ENCODE measurements at regions not wholly inside any gene's neighbourhood (a gene's known extent, or its start where the extent isn't known, plus 50 kb on each side); places are given as distances from the start of the nearest gene placed in this dataset.
"Not testable (repeated sequence)": the region's sequence is repeated elsewhere in the genome, so short reads cannot be mapped to it uniquely, and the experiment has no call there.

- DNase-seq: no peak
Measured at GRCh38 chr5:124206540-124206939, 539.9 kb downstream of the ZNF608 start.

- DNase-seq: no peak
Measured at GRCh38 chr5:124203303-124203702, 543.1 kb downstream of the ZNF608 start.

GRCh38 chr5:124200381-124200780 lies 546.1 kb downstream of the ZNF608 start:
- DNase-seq: no peak

- DNase-seq: no peak
Measured at GRCh38 chr5:124199893-124200292, 546.5 kb downstream of the ZNF608 start.

- no peak for DNase-seq
Measured at GRCh38 chr5:124195411-124195810, 551.0 kb downstream of the ZNF608 start.

GRCh38 chr5:124194282-124194681 lies 552.2 kb downstream of the ZNF608 start:
- DNase-seq: no peak

GRCh38 chr5:124193371-124193789 lies 553.1 kb downstream of the ZNF608 start:
- DNase-seq: no peak

- no peak for DNase-seq
Measured at GRCh38 chr5:124192716-124193115, 553.7 kb downstream of the ZNF608 start.

GRCh38 chr5:124185716-124186115 lies 560.7 kb downstream of the ZNF608 start:
- no peak for DNase-seq

GRCh38 chr5:124182133-124182532 lies 564.3 kb downstream of the ZNF608 start:
- DNase-seq: no peak

- DNase-seq: no peak
Measured at GRCh38 chr5:124180875-124181461, 565.5 kb downstream of the ZNF608 start.

- DNase-seq: no peak
Measured at GRCh38 chr5:124180299-124180874, 566.1 kb downstream of the ZNF608 start.

GRCh38 chr5:124179819-124180218 lies 566.6 kb downstream of the ZNF608 start:
- DNase-seq: no peak

GRCh38 chr5:124178050-124178449 lies 568.4 kb downstream of the ZNF608 start:
- no peak for DNase-seq

GRCh38 chr5:124176692-124177091 lies 569.7 kb downstream of the ZNF608 start:
- DNase-seq: no peak

- DNase-seq: no peak
Measured at GRCh38 chr5:124173386-124173785, 573.1 kb downstream of the ZNF608 start.

GRCh38 chr5:124172389-124173003 lies 573.9 kb downstream of the ZNF608 start:
- no peak for DNase-seq

GRCh38 chr5:124168093-124168492 lies 578.3 kb downstream of the ZNF608 start:
- not testable (repeated sequence) for DNase-seq

- no peak for DNase-seq
Measured at GRCh38 chr5:124162767-124163532, 583.5 kb downstream of the ZNF608 start.

- DNase-seq: no peak
Measured at GRCh38 chr5:124161266-124161665, 585.2 kb downstream of the ZNF608 start.

- DNase-seq: no peak
Measured at GRCh38 chr5:124160265-124160664, 586.2 kb downstream of the ZNF608 start.

GRCh38 chr5:124157320-124157719 lies 589.1 kb downstream of the ZNF608 start:
- no peak for DNase-seq

- no peak for DNase-seq
Measured at GRCh38 chr5:124156415-124156996, 589.9 kb downstream of the ZNF608 start.
